ENCODE measurements at regions not wholly inside any gene's neighbourhood (a gene's known extent, or its start where the extent isn't known, plus 50 kb on each side); places are given as distances from the start of the nearest gene placed in this dataset.

- H3K9me3 Mint-ChIP-seq (ENCODE audit: insufficient read depth) = peaks cover 2% of the 10 kb centered on the region
- TF ChIP-seq EZH2 (IDR thresholded peaks at IDR 0.05; ENCODE audit: borderline replicate concordance, insufficient read depth, low read depth, low read length, poor library complexity, severe bottlenecking) = no peak
- TF ChIP-seq CTCF (IDR thresholded peaks at IDR 0.05) = no peak
- H3K9ac ChIP-seq (ENCODE audit: low read length) = no peak overlapping the region
- H3K27ac Mint-ChIP-seq = peak overlapping the region; percentile 13
- intact Hi-C loops (cut with micrococcal nuclease) = no loop called here
- H3K79me2 ChIP-seq (ENCODE audit: control insufficient read depth, insufficient read depth, low read length) = no peaks in the 10 kb centered on the region
- peaks cover 35% of the 10 kb centered on the region for H3K4me1 Mint-ChIP-seq
- ChIA-PET POLR2A (no interaction called here), CTCF (no interaction called here)
- peak overlapping the region; percentile 14 for H2AFZ ChIP-seq (ENCODE audit: insufficient read depth, low read depth, low read length, poor library complexity, severe bottlenecking)
- H3K4me2 ChIP-seq (replicated peaks; ENCODE audit: low read depth, low read length, poor library complexity, severe bottlenecking) = no peak overlapping the region
- ATAC-seq (ENCODE audit: low read depth) (no peak), DNase-seq (no peak)
- WGBS (ENCODE audit: insufficient coverage) = no CpG with 5 or more reads among the region's 4 CpGs
- peaks cover 6 to 26% of the 10 kb centered on the region in 2 donors for H3K4me1 ChIP-seq (ENCODE audit: control insufficient read depth in 2 of 2, insufficient read depth in 2 of 2, low read length in 2 of 2)
- peak overlapping the region; percentile 29 for H3K4me3 Mint-ChIP-seq
- H3K9me3 ChIP-seq (ENCODE audit: control extremely low read depth in 1 of 3, control insufficient read depth in 2 of 3, insufficient read depth in 1 of 3, low read length in 2 of 3) = peaks cover 0 to 3% (median 1%) of the 10 kb centered on the region in 3 donors
- no peaks in the 10 kb centered on the region for H3K27me3 ChIP-seq (replicated peaks in 1 of 4; ENCODE audit: control extremely low read depth in 1 of 4, control insufficient read depth in 3 of 4, insufficient read depth in 4 of 4, low read length in 3 of 4)
- H3K4me3 ChIP-seq (ENCODE audit: control extremely low read depth in 1 of 5, extremely low read depth in 1 of 5, insufficient read depth in 1 of 5, low read depth in 2 of 5, low read length in 4 of 5) = no peak overlapping the region
- no peaks in the 10 kb centered on the region for H3K36me3 ChIP-seq (replicated peaks in 1 of 2; ENCODE audit: control extremely low read depth in 1 of 2, control insufficient read depth in 1 of 2, extremely low read depth in 1 of 2, insufficient read depth in 2 of 2, low read length in 1 of 2)
- H4K20me1 ChIP-seq (ENCODE audit: control insufficient read depth, insufficient read depth, low read length, poor library complexity, severe bottlenecking) = no peaks in the 10 kb centered on the region
- no peaks in the 10 kb centered on the region for H3K27me3 Mint-ChIP-seq
- peak overlapping the region in 1 of 2 donors; percentile 55 for H3K27ac ChIP-seq (ENCODE audit: low read length in 2 of 2)
These were observed 316.6 kb downstream of the FIGN start for GRCh38 chr2:163419000-163419830.

GRCh38 chr2:163417596-163418337 is 318.0 kb downstream of the FIGN start:
- intact Hi-C loops (cut with micrococcal nuclease) = no loop called here
- ATAC-seq (ENCODE audit: low read depth) (peak; percentile 78), DNase-seq (peak; percentile 44)
- Histone ChIP-seq H2AFZ (ENCODE audit: insufficient read depth, low read depth, low read length, poor library complexity, severe bottlenecking) (peak overlapping the region; percentile 5), H3K4me3 (ENCODE audit: control extremely low read depth in 1 of 5, extremely low read depth in 1 of 5, insufficient read depth in 1 of 5, low read depth in 2 of 5, low read length in 4 of 5) (peak overlapping the region in 1 of 5 experiments; percentile 31), H3K4me2 (replicated peaks; ENCODE audit: low read depth, low read length, poor library complexity, severe bottlenecking) (peak overlapping the region; percentile 60), H3K27ac (ENCODE audit: low read length in 2 of 2) (peak overlapping the region; percentile 1 to 60), H3K79me2 (ENCODE audit: control insufficient read depth, insufficient read depth, low read length) (no peaks in the 10 kb centered on the region), H3K4me1 (ENCODE audit: control insufficient read depth in 2 of 2, insufficient read depth in 2 of 2, low read length in 2 of 2) (peaks cover 6 to 26% of the 10 kb centered on the region in 2 donors), H3K9ac (ENCODE audit: low read length) (peak overlapping the region; percentile 41), H3K36me3 (replicated peaks in 1 of 2; ENCODE audit: control extremely low read depth in 1 of 2, control insufficient read depth in 1 of 2, extremely low read depth in 1 of 2, insufficient read depth in 2 of 2, low read length in 1 of 2) (no peaks in the 10 kb centered on the region), H3K27me3 (replicated peaks in 1 of 4; ENCODE audit: control extremely low read depth in 1 of 4, control insufficient read depth in 3 of 4, insufficient read depth in 4 of 4, low read length in 3 of 4) (no peaks in the 10 kb centered on the region), H3K9me3 (ENCODE audit: control extremely low read depth in 1 of 3, control insufficient read depth in 2 of 3, insufficient read depth in 1 of 3, low read length in 2 of 3) (peaks cover 0 to 3% (median 1%) of the 10 kb centered on the region in 3 donors), H4K20me1 (ENCODE audit: control insufficient read depth, insufficient read depth, low read length, poor library complexity, severe bottlenecking) (no peaks in the 10 kb centered on the region)
- Mint-ChIP-seq H3K9me3 (ENCODE audit: insufficient read depth) (peaks cover 2% of the 10 kb centered on the region), H3K4me1 (peaks cover 35% of the 10 kb centered on the region), H3K27ac (peak overlapping the region; percentile 72), H3K4me3 (peak overlapping the region; percentile 47), H3K27me3 (no peaks in the 10 kb centered on the region)
- ChIA-PET POLR2A (no interaction called here), CTCF (no interaction called here)
- TF ChIP-seq EZH2 (IDR thresholded peaks at IDR 0.05; ENCODE audit: borderline replicate concordance, insufficient read depth, low read depth, low read length, poor library complexity, severe bottlenecking) (no peak), CTCF (IDR thresholded peaks at IDR 0.05) (no peak)
- WGBS (ENCODE audit: insufficient coverage) = no CpG with 5 or more reads among the region's 2 CpGs
